Endothelial cell of hepatic sinusoid (primary cell): ENCODE measurements at regions not wholly inside any gene's neighbourhood (a gene's known extent, or its start where the extent isn't known, plus 50 kb on each side); places are given as distances from the start of the nearest gene placed in this dataset.
"Not testable (repeated sequence)": the region's sequence is repeated elsewhere in the genome, so short reads cannot be mapped to it uniquely, and the experiment has no call there.

Experiments used
- in situ Hi-C: cut with HindIII; loops from 2 replicates; pipeline ENCODE4 v1.10.0; 2017; ENCODE audit warnings: low sequenced_read_pairs

DNA sequence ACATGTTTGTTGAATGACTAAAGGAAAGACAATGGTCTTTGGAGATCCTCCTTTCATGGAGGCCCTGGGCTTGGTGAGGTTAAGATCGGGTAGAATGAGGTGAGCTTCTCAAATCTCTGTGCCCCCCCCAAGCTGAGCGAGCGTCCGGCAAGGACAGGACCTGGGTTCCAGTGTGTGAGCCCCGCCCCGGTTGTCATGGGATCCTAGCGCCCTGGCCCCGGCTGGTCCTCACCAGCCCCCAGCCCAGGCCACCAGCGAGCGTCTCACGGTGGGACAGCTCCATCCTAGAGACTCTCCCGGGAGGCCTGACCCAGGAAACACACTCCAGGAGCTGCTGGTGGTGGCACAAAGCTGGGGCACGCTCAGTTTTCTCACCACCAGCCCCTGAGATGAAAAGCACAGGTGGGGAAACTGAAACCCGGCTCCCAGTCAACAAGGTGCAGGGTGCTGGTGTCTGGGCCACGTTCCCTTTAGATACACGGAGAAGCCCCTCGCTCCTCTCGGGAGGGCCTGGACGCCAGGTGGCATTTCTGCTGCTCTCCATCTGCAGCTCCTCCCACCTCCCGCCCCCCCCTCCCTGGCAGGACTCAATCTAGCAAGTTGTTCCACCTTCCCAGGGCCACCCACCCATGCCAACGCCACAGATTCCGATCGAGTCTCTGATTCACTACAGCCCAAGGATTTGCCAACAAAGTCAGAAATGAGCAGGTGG lies 131.3 kb upstream of the PPP1R26 start:
- in situ Hi-C loops: no loop called here

DNA sequence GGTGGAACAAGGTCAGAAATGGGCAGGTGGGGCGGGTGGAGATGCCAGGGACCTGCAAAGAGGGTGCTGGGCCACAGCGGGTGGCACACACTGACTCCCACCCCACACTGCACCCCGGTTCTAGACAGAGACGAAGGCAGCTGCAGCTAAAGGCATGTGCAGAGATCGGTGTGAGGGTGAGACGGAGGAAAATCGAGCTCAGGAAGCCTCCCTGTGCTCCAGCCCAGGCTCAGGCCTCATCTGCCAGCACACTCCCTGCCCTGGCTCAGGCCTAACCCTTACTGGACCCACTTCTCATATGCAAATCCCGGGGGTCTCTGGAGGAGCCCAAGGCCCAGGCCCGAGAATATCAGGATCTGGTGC lies 130.8 kb upstream of the PPP1R26 start:
- in situ Hi-C loops: no loop called here

DNA sequence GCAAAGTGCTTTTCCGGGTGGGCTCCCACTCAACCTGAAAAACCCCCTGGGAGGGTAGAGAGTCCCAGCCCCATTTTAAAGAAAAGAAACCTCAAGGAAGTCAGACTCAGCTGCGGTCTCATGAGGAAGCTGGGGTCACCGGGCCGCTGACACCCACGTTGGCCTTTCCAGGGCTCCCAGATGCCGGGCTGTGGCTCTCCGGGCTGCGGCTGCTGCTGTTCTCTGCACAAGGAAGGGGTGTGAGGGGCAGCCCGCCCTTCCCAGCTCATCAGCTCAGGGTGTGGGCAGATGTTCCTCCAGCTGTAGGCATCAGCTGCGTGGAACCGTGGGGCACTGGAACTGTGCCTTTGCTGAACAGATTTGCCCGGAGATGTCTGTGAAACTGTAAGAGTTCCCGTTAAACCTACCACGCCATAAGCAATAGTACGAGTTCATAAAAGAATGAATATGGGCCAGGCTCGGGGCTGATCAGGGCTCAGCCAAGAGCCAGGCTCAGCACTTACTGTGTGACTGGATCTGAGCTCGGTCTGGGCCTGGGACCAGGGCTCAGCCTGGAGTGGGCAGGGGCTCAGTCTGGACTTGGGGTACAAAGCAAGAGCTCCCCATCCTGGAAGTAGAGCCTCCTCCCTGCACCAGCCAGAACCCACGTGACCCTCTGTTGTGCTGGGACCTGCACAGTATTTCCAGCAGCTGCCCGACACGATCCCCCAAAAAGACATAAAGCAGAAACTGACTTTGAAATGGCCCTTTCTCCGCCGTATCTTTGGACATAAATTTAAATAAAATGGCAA lies 130.2 kb upstream of the PPP1R26 start:
- in situ Hi-C loops: no loop called here

DNA sequence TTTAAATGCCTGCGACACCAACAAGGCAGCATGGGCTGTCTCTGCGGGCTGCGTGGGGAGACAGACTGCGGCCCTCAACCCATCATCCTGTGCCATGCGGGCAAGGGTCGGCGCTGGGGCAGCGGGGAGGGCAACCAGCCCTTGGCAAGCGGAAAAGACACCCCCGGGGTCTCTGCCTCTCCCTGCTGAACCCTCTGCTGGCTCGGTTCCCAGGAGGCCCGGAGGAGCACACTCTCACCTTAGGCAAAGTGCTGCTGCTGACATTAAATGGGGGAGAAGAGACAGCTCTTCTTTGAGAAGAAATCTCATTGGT lies 129.6 kb upstream of the PPP1R26 start:
- in situ Hi-C loops: no loop called here

DNA sequence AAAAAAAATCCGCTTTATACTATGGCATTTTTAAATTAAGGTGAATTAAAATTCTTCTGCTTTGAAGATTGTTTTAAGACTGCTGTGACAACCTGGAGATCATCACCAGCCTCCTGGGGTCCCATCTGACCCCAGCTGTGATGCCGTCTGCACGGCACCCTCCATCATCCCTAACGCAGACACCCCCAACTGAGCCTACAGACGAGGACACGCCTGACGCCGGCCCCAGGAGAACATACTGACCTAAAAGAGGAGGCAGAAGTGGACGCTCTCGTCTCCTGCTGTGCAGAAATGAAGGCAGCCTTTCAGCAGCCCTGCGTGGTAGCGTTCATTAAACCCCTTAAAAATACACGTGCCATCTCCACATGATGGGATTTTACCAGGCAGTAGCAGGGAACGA lies 125.6 kb upstream of the PPP1R26 start:
- in situ Hi-C loops: no loop called here

DNA sequence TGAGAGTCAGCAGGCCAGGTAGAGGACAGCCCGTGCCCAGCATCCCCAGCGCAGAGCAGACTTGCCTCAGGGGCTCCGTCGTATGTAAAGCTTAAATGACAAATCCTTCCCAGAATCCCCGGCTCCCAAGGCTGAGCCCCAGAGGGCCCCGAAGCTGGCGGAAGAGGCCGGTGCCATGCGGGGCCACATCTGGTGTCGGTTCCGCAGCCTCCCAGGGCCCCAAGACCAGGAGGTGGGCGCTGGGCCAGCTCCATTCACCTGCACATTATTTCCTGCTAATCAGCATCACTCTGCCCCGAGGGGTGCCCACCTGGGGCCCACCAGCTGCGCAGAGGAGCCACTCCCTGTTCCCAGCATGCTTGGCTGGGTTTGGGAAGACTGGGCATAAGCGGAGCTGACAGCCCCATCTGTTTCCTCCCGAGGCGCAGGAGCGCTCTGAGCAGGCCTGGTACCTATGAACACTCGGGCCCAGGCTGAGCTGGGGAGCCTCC lies 124.0 kb upstream of the PPP1R26 start:
- in situ Hi-C loops: no loop called here

DNA sequence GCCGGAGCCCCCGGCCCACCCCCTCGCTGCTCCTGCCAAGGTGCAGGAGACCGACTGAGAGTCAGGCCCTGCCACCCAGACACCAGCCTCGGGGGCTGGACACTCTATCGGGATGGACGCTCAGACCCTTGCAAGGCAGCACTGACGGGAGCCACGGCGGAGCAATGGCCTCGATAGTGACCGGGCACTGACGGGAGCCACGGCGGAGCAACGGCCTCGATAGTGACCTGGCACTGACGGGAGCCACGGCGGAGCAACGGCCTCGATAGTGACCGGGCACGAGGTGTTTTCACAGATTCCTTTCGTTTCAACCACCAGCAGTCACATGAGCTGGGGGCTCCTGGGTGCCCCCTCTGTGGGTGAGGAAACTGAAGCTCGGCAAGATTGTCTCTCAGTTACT lies 123.6 kb upstream of the PPP1R26 start:
- in situ Hi-C loops: no loop called here

DNA sequence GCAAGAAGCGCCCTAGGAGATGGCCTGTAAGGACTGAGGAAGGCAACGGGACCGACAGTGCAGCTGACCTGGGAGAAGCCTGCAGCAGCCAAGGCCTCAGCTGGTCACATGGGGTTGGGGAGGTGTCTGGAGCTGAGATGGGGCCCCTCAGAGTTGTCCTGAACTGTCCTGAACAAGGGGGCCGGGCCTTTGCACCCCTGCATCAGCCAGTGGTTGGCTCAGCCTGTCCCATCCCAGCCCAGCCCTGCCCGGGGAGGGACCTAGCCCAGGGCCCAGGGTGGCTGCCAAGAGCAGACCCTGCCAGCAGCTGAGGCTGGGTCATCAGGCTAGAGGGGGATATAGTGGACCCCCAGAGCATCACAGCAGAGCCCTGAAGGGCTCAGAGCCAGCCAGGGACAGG lies 122.8 kb upstream of the PPP1R26 start:
- in situ Hi-C loops: no loop called here

DNA sequence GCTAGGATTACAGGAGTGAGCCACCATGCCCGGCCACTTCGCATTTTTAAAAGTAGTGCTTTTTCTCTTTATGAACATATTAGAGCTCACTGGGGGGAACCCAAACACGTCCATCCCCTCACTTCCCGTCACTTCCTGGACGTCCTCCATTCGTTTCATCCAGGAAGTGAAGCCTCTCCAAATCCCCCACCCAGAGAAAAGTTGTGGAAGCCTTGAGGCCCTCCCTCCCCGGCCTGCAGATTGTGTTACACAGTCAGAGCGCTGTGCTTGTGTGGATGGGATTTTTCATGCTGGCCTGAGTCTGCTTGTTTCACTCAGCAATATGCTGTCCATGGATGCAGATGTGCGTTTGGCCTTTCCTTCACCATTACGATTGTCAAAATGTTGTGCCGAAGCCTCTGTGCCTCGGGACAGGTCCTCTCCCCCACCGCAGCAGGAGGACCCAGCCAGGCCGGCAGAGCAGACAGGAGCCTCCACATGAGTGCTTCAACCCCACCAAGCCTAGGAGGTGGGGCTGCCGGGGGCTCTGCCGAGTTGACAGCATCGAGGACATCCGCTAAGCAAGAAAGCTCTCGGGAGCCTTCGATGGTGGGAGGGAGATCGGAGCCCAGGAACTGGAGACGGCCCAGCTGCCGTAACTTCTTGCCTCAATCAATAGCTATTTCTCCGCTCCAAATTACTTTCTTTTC lies 121.6 kb upstream of the PPP1R26 start:
- in situ Hi-C loops: no loop called here

DNA sequence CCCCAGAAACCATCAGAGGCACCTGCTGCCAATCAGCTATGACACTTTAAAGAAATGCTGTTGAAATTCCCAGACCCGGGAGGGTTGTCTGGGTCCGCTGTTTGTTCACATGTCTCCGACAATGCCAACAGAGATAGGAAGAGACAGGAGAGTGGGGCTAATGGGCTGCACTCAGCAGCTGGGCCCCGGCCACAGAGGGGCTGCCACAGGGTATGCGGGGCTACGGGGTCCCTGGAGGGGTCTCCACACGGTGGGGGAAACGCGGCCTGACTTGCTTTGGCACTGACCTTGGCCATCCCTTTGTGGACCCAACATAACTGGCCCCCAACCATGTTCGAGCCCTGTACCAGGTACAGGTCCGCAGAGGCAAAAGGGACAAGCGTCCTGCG lies 121.0 kb upstream of the PPP1R26 start:
- in situ Hi-C loops: no loop called here

DNA sequence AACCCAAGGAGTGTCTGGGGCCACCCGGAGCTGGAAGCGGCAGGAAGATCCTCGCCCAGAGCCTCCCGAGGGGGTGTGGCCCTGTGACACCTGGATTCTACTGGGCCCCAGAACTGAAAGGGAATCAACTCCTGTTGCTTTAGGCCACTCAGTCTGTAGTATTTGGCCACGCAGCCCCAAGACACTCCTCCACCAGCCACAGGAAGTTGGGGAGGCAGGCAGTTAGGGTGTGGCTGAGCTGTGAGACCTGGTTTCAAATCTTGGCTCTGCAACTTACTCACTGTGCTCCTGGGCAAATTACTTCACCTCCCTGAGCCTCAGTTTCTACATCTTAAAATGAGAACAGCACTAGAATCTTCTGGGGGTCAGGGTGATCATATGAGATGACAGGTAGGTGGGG lies 119.8 kb upstream of the PPP1R26 start:
- in situ Hi-C loops: no loop called here

DNA sequence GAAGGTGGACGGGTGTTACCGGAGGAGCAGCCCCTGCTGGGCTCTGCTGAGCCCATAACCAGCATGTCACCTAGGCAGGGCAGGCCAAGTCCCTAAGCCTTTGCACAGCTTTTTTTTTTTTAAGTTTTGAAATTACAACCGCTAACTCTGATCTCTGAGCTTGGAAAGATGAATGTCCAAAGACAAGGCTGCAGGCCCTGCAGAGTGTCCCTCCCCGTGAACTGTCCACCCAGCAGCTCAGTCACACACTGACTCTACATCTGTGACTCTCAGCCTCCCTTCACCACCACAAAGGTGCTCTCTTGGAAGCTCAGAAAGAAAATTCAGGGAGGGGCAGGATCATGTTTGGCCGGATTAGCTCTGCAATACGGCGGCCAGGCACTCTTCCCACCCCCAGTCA lies 119.0 kb upstream of the PPP1R26 start:
- in situ Hi-C loops: no loop called here

DNA sequence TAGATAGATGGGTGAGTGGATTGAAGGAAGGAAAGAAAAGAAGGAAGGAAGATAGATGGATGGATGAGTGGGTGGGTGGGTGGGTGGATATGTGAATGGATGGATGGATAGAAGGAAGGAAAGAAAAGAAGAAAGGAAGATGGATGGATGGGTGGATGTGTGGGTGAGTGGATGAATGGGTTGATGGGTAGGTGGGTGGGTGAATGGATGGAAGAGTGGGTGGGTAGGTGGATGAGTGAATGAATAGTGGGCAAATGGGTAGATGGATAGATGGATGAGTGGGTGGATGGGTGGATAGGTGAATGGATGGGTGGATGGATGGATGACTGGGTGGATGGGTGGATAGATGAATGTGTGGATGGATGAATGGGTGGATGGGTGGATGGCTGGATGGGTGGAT lies 117.9 kb upstream of the PPP1R26 start:
- in situ Hi-C loops: not testable (repeated sequence)

DNA sequence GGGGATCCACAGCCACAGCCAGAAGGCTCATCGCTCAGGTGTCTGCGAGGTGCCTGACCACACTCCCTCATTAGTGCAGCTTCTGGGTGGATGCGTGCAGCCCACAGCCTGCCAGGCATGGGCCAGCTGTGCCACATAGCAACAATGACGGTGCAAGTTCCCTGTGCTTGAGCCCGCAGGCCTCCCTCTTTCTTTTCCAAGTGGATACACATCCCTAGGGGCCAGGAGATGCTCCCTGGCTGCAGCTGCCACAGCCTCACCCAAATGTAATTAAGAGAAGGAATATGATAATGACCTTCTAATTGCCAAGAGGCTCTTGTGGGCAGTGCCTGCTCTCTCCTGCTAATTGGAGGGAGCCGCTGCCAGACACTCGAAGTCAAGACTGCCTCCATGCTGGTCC lies 116.0 kb upstream of the PPP1R26 start:
- in situ Hi-C loops: no loop called here

DNA sequence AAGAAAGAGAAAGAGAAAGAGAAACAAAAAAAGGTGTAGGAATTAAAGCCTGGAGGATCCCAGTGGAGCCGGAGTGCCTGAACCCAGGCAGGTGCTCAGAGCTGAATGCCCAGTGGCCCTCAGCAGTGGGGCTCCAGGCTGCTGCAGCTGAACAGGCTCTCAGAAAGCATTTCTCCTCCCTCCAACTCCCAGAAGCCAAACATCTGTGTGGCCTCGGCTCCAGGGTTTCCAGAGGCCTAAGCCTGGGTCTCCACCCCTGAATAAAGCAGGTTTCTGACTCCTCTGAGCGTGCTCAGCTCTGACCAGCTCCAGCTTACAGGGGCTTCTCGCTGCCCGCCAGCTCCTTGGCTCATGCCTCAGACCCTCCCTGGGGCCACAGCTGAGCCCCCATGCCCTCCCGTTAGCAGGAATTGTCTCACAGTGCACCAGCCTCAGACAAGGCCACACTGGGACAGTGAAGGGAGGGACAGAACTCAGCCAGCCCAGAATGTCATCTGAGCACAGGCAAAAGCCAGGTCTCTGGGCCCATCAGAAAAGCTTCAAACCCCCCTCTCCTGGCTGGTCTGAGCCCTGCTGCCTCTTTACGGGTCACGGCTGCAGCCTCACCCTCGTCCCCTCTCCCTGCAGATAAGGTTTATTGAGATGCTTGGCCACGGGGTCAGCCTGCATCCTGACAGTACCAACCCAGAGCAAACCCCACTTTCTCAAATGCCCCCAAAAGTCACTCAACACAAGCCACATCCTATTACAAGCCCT lies 114.4 kb upstream of the PPP1R26 start:
- in situ Hi-C loops: loop anchor here (5.0 kb wide), 2 partner anchors 47 to 58 kb away; no protein-coding TSS in a partner anchor

DNA sequence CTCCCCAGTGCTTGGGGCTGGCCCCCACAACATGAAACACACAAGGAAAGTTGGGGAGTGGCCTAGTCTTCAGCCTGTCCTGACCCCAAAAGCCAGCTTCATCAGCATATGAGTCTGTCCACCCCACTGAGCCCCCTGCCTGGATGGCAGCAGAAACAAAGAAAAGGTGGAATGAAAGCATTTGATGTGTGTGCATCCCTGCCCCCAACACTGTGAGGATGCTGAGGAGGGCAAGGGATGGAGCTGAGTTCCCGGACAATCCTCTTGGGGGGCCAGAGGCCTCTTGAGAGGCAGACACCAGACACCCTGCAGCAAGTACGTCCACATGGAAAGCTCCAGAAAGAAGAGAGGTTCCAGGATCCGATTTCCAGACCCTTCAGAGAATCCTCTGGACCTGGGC lies 113.5 kb upstream of the PPP1R26 start:
- in situ Hi-C loops: loop anchor here (5.0 kb wide), 2 partner anchors 46 to 59 kb away; no protein-coding TSS in a partner anchor

DNA sequence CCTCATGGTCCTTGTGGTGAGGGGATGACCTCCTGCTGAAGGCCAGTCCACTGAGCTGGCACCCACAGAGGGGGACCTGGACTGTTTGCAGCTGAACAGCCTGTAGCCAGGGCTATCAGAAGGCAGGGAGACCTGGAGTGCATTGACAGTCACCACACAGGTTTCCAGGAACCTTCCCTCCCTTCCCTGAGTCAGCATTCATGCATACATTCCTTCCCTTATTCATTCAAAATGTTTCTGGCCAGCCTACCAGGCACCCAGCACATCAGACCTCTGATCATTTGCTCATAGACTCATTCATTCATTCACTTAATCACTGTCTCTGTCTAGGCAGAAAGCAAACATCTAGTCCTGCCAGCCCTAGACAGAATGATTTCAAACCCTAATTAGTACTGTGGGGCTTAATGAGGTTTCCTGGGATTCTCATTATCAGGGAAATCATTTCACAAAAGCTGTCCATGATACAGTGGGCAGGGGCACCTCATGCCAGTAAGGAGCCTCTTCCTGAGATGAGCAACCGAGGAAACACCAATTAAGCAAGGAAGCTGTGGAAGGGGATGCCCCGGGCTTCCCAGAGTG lies 110.1 kb upstream of the PPP1R26 start:
- in situ Hi-C loops: loop anchor here (5.0 kb wide), 2 partner anchors 43 to 62 kb away; no protein-coding TSS in a partner anchor

DNA sequence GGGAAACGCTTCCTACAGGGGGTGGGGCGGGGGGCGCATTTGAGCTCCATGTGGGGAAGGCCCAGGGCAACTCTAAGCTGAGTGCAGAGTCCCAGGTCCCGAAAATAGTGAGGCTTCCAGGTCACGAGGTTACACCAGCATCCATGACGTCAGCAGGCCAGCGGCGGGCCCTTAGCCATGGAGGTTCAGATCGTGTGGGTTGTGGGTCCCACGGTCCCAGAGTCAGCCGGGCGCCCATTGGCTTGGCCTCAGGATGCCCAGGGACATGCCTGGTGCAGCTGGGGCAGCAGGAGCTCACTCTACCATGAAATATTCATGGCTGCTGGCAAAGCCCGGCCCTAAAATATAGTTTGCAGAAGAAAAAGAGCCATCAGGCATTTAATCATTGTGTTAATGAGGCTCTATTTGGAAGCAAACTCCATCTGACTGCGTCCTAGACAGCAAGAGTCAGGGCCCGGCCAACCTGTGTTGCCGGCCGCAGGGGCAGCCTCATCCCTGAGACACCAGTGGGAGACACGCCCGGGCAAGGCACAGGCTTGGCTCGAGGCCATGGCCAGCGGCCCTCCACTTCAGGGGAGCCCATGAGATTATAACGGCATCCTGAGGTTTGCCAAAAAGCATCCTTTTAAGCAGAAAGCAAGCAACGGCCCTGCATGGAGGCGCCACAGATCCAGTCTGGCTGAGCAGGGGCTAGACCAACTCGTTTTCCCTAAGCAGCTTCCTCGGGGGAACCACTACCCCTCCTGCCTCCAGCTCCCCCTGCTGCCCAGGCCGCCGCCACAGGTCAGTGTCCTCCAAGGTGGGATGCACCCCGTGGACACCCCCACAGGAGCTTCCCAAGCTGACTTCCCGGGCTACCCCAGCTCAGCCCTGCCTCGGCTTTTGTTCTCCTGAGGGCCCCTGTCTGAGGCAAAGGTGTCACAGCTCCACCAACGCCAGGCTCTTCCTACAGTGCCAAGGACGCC lies 108.9 kb upstream of the PPP1R26 start:
- in situ Hi-C loops: no loop called here

DNA sequence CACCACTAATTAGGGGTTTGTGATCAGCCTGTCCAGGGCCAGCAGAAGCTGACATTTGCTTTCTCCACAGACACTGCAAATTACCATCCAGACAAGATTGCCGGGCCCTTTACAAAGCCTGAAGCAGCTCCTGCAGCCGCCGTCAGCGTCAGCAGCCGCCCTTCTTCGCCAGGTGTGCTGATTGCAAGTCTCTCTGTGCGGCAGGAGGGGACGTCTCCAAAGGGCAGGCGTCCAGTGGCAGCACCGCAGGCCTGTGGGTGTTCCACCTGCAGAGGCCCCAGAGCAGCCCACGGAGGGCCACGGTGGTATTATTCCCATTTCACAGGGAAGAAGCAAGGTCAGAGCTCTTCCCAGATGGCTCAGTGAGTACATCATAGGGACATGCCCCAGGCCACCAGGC lies 108.0 kb upstream of the PPP1R26 start:
- in situ Hi-C loops: no loop called here

DNA sequence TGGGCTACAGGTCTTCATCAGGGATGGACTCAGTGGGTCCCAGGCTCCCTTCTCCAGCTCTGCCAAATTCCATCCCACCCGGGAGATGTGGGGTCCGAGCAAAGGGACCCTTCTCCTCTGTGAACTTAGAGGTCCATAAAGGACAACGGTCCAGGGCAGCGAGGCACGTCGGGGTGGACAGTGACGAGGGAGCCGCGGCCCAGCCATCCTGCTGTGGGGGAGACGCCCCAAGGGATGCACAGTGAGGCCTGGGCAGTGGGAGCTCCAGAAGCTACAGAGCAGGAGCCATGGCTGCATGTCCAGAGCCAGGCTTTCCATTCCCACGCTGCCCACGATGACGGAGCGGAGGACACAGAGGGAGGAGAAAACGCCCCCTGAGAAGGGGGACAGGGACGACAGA lies 107.5 kb upstream of the PPP1R26 start:
- in situ Hi-C loops: no loop called here
